T-helper 1 cell (primary cell): ENCODE measurements at regions not wholly inside any gene's neighbourhood (a gene's known extent, or its start where the extent isn't known, plus 50 kb on each side); places are given as distances from the start of the nearest gene placed in this dataset.

ENCODE experiments used
- DNase-seq, 5 donors: peaks; one replicate each; pipeline ENCODE4 v3.0.0-alpha.2; 2012 to 2020

- no peak for DNase-seq
These were observed 223.8 kb downstream of the IRF8 start for GRCh38 chr16:86122681-86123342.

DNA sequence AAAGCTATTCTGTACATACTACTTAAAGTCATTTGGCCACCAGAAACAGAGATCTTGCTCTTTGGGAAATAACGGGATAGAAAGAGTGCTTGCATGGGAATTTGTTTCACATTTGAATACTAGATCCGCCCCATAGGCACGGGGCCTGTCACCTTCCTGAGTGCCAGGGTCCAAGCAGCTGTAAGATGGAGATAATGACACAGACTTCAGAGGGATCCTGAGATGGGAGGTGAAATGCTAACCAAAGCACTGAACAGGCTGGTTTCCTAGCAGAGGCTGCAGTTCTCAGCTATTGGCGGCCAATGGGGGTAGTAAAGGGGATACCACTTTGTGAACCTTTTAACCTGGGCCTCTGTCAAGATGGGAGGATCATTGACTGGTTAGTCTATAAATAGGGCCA is 225.4 kb downstream of the IRF8 start:
- no peak for DNase-seq

DNA sequence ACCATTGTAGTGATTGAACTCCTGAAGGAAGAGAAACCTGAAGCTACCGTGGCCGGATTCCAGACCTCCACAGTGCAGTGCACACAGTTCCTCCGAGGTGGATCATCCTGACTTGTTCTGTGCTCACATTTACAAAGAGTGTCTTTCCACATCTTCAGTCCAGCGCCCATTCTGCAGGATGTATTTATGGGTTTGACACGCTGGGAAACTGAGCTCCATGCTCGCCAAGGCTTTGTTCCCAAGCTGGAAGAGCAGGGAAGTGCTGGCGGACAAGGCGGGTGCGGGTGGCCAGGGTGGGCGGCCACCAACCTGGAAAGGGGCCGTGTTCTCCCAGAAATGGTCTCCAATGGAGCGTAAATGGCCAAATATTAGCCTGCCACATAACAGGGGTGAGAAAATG is 227.9 kb downstream of the IRF8 start:
- DNase-seq: no peak

GRCh38 chr16:86127366-86127765 is 228.4 kb downstream of the IRF8 start:
- no peak for DNase-seq

- DNase-seq: no peak
These were observed 229.3 kb downstream of the IRF8 start for GRCh38 chr16:86128246-86128645.

DNA sequence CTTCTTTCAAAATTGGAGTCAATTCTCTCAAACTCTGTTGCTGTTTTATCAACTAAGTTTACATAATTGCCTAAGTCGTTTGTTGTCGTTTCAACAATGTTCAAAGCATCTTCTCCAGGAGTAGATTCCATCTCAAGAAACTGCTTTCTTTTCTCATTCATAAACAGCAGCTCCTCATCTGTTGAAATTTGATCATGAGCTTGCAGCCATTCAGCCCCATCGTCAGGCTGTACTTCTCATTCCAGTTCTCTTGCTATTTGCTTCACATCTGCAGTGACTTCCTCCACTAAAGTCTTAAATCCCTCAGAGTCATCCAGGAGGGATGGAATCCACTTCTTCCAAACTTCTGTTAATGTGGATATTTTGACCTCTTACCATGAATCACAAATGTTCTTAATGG is 230.6 kb downstream of the IRF8 start:
- no peak for DNase-seq

DNA sequence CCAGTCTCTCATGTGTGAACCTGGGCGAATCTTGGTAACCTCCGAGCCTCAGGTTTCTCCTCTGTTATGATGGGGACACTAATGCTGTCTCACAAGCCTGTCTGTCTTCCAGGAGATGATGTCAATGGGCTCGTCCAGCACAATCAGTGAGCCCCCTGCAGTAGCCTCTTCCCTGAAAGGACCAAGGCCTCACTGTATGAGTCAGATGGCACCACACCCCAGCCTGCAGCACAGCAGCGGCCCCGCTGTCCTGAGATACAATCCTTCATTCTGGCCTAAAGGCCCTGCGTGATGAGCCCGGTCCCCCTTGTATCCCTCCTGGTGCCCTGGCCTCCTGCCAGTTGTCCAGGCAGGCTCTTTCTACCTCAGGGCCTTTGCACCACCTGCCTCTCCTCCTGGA is 234.4 kb downstream of the IRF8 start:
- DNase-seq: no peak

DNA sequence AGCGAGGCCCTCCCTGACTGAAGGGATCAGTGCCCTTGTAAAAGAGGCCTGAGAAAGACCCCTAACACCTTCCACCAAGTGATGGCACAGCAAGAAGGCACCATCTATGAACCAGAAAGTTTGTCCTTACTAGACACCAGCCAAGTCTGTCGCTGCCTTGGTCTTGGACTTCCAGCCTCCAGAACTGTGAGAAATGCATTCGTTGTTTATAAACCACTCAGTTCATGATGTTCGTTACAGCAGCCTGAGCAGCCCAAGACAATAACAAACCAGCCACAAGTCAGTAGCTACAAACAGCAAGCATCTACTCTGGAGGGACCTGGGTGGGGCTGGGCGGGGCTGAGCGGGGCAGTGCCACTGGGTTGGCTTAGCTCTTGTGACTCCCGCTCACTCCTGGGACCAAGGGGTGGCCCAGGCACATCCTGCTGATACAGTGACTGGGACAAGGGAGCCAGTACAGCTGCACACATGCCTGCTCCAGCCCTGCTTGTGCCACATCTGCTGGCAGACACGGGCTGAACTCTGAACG is 234.9 kb downstream of the IRF8 start:
- no peak for DNase-seq

GRCh38 chr16:86134802-86135461 is 236.0 kb downstream of the IRF8 start:
- DNase-seq: no peak

DNA sequence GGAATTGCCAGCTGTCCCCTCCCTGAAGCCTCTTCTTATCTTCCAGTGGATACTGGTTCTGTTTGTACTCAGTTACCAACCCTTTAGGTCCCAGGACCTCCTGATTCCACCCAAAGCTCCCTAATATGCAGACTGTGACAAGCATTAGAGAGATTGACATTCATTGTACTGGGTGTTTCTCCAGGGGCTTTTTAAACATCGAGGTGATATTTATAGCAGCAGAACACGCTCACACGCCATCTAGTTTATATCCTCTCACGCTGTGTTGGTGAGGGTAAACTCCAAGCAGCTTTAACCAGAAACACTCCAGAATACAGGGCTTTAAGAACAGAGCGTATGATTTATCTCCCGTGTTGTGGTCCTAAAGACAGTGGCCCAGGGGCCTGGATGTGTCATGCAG is 238.4 kb downstream of the IRF8 start:
- no peak for DNase-seq

DNA sequence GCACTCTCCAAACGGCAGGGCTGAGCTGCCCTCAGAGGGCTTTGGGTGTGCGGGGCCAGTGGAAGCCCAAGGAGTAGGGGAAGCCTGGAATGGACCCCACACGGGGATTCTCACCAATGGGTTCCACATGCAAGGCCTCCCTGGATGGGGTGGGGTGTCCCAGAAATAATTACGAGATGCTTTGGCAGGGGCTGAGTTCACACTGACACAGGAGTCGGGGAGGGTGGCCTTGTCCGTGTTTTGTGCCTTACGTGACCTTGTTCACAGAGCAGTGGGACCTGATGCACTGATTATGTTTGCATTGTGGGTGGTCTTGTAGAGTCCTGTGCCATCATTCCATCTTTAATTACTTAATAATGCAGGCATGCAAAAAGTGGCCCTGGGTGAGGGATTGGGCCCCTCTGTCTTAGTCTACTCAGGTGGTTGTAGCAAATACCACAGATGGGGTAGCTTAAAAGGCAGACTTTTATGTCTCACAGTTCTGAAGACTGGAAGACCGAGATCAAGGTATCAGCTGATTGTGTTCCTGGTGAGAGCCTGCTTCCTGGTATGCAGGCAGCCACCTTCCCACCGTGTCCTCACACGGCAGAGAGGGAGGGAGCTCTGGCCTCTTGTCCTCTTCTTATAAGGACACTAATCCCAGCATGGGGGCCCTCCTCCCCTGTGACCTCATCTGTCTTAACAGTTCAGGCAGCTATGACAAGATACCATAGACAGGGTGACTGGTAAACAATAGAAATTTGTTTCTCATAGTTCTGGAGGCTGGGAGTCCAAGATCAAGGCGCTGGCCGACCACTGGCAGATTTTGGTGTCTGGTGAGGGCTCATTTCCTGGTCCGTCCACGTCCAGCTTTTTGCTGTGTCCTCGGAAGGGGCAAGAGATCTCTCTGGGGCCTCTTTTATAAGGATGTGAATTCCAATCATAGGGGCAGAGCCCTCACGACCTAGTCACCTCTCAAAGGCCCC is 239.4 kb downstream of the IRF8 start:
- DNase-seq: no peak

GRCh38 chr16:86142801-86143236 is 243.9 kb downstream of the IRF8 start:
- no peak for DNase-seq

DNA sequence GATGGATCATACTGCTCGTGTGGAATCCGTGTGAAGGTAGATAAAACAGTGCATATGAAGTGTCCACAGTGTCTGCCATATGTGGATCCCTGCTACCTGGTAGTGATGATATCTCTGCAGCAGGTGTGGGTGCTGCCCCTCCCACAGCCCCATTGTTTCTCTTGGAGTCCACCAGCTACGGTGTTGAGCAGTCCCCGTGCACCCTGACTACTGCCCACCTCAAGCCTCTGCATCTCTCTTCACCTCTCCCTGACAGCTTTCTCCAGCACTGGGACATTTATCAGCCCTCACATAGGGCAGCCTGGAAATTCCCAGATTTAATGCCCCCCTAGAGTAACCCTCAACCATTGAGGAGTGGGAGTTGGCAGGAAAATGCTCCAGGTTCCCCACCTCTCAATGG is 244.7 kb downstream of the IRF8 start:
- no peak for DNase-seq

- DNase-seq: no peak
These were observed 246.7 kb downstream of the IRF8 start for GRCh38 chr16:86145669-86146068.

DNA sequence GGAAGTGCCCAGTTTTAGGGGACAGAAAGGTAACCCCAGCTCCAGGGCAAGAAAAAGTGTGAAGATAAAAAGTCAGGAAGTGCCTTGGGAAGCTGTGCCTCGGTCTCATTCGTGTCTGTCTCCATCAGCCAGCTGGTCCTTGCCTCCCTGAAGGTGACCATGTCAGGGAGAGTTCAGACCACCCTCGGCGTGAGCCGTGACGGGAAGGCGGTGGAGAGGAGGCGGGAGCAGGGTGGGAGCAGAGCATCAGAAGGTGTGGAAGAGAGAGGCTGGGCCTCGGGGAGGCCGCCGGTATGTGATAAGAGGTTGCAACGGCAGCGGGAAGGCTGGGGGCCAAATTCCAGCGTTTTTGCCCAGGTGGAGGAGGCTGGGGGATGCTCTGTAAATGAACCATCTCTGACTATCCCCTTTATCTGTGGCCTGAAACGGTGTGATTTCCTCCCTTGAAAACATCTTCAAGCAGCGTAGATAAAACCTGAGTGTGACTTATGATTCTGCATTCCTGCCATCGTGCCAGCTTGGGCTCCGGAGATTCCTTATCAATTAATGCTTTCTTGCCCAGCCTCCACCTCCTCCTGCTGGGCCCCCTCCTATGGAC is 251.8 kb downstream of the IRF8 start:
- no peak for DNase-seq

GRCh38 chr16:86151239-86151851 is 252.4 kb downstream of the IRF8 start:
- DNase-seq: no peak

DNA sequence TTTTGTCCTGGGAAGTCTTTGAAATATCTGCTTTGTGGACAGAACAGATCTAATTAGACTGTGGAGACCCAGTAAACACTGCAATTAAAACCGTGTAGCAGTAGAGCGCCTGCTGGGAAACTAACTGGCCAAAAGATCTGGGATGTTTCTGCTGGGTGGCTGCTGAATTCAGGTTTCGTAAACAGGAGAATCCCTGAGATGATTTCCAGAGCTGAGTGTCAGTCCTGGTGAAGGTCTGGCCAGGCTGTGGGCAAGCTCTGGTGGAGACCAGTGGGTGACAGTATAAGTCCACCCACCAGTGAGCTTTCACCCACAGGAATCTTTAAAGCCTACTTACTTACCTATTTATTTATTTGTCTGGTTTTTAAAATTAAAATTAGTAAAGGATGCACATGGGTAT is 257.2 kb downstream of the IRF8 start:
- DNase-seq: no peak

- DNase-seq: no peak
These were observed 258.8 kb downstream of the IRF8 start for GRCh38 chr16:86157616-86158247.

GRCh38 chr16:86158688-86159360 is 259.9 kb downstream of the IRF8 start:
- no peak for DNase-seq

- no peak for DNase-seq
These were observed 266.5 kb downstream of the IRF8 start for GRCh38 chr16:86165479-86165878.

- DNase-seq: no peak
These were observed 267.5 kb downstream of the IRF8 start for GRCh38 chr16:86166414-86166813.
